H9 (cell line): ENCODE measurements at regions not wholly inside any gene's neighbourhood (a gene's known extent, or its start where the extent isn't known, plus 50 kb on each side); places are given as distances from the start of the nearest gene placed in this dataset.

Experiments
- DNase-seq: peaks from one replicate; pipeline ENCODE4 v3.0.0-alpha.2; 2017
- H2AFZ ChIP-seq: one replicate; pipeline ENCODE4 v1.6.1; 2013; ENCODE audit warnings: mild to moderate bottlenecking, low read length, control low read depth, moderate library complexity
- H2AK5ac ChIP-seq: 2 replicates; pipeline ENCODE4 v1.6.1; 2013; ENCODE audit warnings: low read length, control low read depth, mixed read lengths; ENCODE audit not compliant: insufficient read length
- H2BK120ac ChIP-seq: one replicate; pipeline ENCODE4 v1.6.1; 2013; ENCODE audit warnings: low read depth, mild to moderate bottlenecking, low read length, control low read depth, inconsistent platforms; ENCODE audit not compliant: poor library complexity, severe bottlenecking
- H2BK12ac ChIP-seq: 2 replicates; pipeline ENCODE4 v1.6.1; 2013; ENCODE audit warnings: low read length, control low read depth, mixed read lengths, low read depth; ENCODE audit not compliant: insufficient read length
- H2BK15ac ChIP-seq: 2 replicates; pipeline ENCODE4 v1.6.1; 2013; ENCODE audit warnings: low read depth, low read length, control low read depth
- H2BK20ac ChIP-seq: one replicate; pipeline ENCODE4 v1.6.1; 2013; ENCODE audit warnings: low read depth, mild to moderate bottlenecking, low read length, control low read depth, inconsistent platforms; ENCODE audit not compliant: poor library complexity, severe bottlenecking
- H2BK5ac ChIP-seq: 2 replicates; pipeline ENCODE4 v1.6.1; 2013; ENCODE audit warnings: low read length, control low read depth, mixed read lengths; ENCODE audit not compliant: insufficient read length
- H3K14ac ChIP-seq: 2 replicates; pipeline ENCODE4 v1.6.1; 2013; ENCODE audit warnings: low read length, control low read depth; ENCODE audit not compliant: insufficient read depth
- H3K18ac ChIP-seq: 2 replicates; pipeline ENCODE4 v1.6.1; 2013; ENCODE audit warnings: low read depth, mild to moderate bottlenecking, mixed read lengths, low read length, control low read depth; ENCODE audit not compliant: insufficient read length
- H3K23ac ChIP-seq: 2 replicates; pipeline ENCODE4 v1.6.1; 2013; ENCODE audit warnings: low read length, control low read depth, mixed read lengths, low read depth; ENCODE audit not compliant: insufficient read length
- H3K23me2 ChIP-seq: 2 replicates; pipeline ENCODE4 v1.6.1; 2013; ENCODE audit warnings: low read depth, mild to moderate bottlenecking, mixed read lengths, low read length, control low read depth; ENCODE audit not compliant: insufficient read length, poor library complexity, severe bottlenecking
- H3K27ac ChIP-seq: 2 replicates; pipeline ENCODE4 v1.5.1; 2013; ENCODE audit warnings: low read length, control low read depth, mixed read lengths, low read depth; ENCODE audit not compliant: insufficient read length
- H3K27me3 ChIP-seq: 2 replicates; pipeline ENCODE4 v1.6.1; 2013; ENCODE audit warnings: low read length, control low read depth, inconsistent platforms; ENCODE audit not compliant: insufficient read depth
- H3K4ac ChIP-seq: 2 replicates; pipeline ENCODE4 v1.6.1; 2013; ENCODE audit warnings: low read depth, mild to moderate bottlenecking, control low read depth, inconsistent platforms, low read length, moderate library complexity
- H3K4me1 ChIP-seq: 2 replicates; pipeline ENCODE4 v1.6.1; 2013; ENCODE audit warnings: low read length, control low read depth, inconsistent platforms; ENCODE audit not compliant: insufficient read depth
- H3K4me2 ChIP-seq: 2 replicates; pipeline ENCODE4 v1.6.1; 2013; ENCODE audit warnings: low read length, control low read depth, mixed read lengths; ENCODE audit not compliant: insufficient read length, insufficient read depth
- H3K56ac ChIP-seq: 2 replicates; pipeline ENCODE4 v1.6.1; 2013; ENCODE audit warnings: low read depth, mild to moderate bottlenecking, mixed read lengths, low read length, control low read depth; ENCODE audit not compliant: insufficient read length
- H3K79me1 ChIP-seq: 2 replicates; pipeline ENCODE4 v1.6.1; 2013; ENCODE audit warnings: low read depth, mild to moderate bottlenecking, moderate library complexity, low read length, control low read depth, inconsistent platforms; ENCODE audit not compliant: insufficient read depth, poor library complexity, severe bottlenecking
- H3K79me2 ChIP-seq: 2 replicates; pipeline ENCODE4 v1.6.1; 2013; ENCODE audit warnings: low read length, control low read depth, inconsistent platforms; ENCODE audit not compliant: insufficient read depth
- H3K9ac ChIP-seq: 2 replicates; pipeline ENCODE4 v1.6.1; 2013; ENCODE audit warnings: low read length, control low read depth, mixed read lengths; ENCODE audit not compliant: insufficient read length; ENCODE audit errors: extremely low read depth
- H3K9me3 ChIP-seq: one replicate; pipeline ENCODE4 v1.6.1; 2013; ENCODE audit warnings: low read depth, low read length, inconsistent platforms; ENCODE audit not compliant: control insufficient read depth
- H3T11ph ChIP-seq: one replicate; pipeline ENCODE4 v1.6.1; 2013; ENCODE audit warnings: mild to moderate bottlenecking, low read length, control low read depth, inconsistent platforms
- H4K20me1 ChIP-seq: one replicate; pipeline ENCODE4 v1.6.1; 2013; ENCODE audit not compliant: control insufficient read depth, insufficient read length, insufficient read depth
- H4K5ac ChIP-seq: 2 replicates; pipeline ENCODE4 v1.6.1; 2013; ENCODE audit warnings: low read depth, mild to moderate bottlenecking, mixed read lengths, low read length, control low read depth; ENCODE audit not compliant: insufficient read length
- H4K8ac ChIP-seq: replicated peaks from 2 replicates; pipeline ENCODE4 v1.6.1; 2013; ENCODE audit warnings: low read length, control low read depth, mixed read lengths, low read depth; ENCODE audit not compliant: insufficient read length
- H4K91ac ChIP-seq: 2 replicates; pipeline ENCODE4 v1.6.1; 2013; ENCODE audit warnings: low read depth, mild to moderate bottlenecking, moderate library complexity, mixed read lengths, low read length, control low read depth; ENCODE audit not compliant: insufficient read length
- H3K27ac Mint-ChIP-seq, 3 experiments: 2 replicates in 2 of 3; 3 replicates in 1 of 3; pipeline ENCODE4 v1.8.0; 2020 to 2021; ENCODE audit warnings: mixed read lengths in 3 of 3, mild to moderate bottlenecking in 1 of 3, moderate library complexity in 1 of 3
- H3K27me3 Mint-ChIP-seq: 2 replicates; pipeline ENCODE4 v1.8.0; 2021; ENCODE audit warnings: low read depth, mild to moderate bottlenecking, moderate library complexity, mixed read lengths
- H3K36me3 Mint-ChIP-seq, 3 experiments: 2 replicates in 2 of 3; 3 replicates in 1 of 3; pipeline ENCODE4 v1.8.0; 2020 to 2021; ENCODE audit warnings: low read depth in 3 of 3, mixed read lengths in 3 of 3; ENCODE audit not compliant: insufficient read depth in 1 of 3
- H3K4me1 Mint-ChIP-seq, 2 experiments: 2 replicates each; pipeline ENCODE4 v1.8.0; 2020; ENCODE audit warnings: mixed read lengths in 2 of 2
- H3K4me3 Mint-ChIP-seq, 2 experiments: 2 replicates in 1 of 2; 3 replicates in 1 of 2; pipeline ENCODE4 v1.8.0; 2020 to 2021; ENCODE audit warnings: mild to moderate bottlenecking in 2 of 2, mixed read lengths in 2 of 2, moderate library complexity in 1 of 2
- H3K9me3 Mint-ChIP-seq, 2 experiments: 2 replicates in 1 of 2; 3 replicates in 1 of 2; pipeline ENCODE4 v1.8.0; 2020; ENCODE audit warnings: mild to moderate bottlenecking in 2 of 2, mixed read lengths in 2 of 2, moderate library complexity in 1 of 2
- CTCF ChIP-seq: fragments of 200-600 bp; sonication (generic); conservative IDR thresholded peaks from 3 replicates; pipeline ENCODE4 v1.8.0; 2021; ENCODE audit warnings: antibody characterized with exemption, mild to moderate bottlenecking

GRCh38 chr2:163066085-163066484 is 227.5 kb upstream of the KCNH7 start:
- no peak for DNase-seq
- Histone ChIP-seq H3K27ac (no peak overlapping the region), H3K4me1 (no peaks in the 10 kb centered on the region), H4K8ac (no peak overlapping the region), H3K9ac (no peak overlapping the region), H3K56ac (no peak overlapping the region), H2BK12ac (no peak overlapping the region), H2BK15ac (no peak overlapping the region), H3T11ph (no peak overlapping the region), H2BK20ac (no peak overlapping the region), H3K14ac (no peak overlapping the region), H3K9me3 (no peaks in the 10 kb centered on the region), H3K79me1 (no peaks in the 10 kb centered on the region), H2BK5ac (no peak overlapping the region), H2AFZ (no peak overlapping the region), H2AK5ac (no peak overlapping the region), H4K91ac (no peak overlapping the region), H3K23me2 (no peaks in the 10 kb centered on the region), H4K5ac (no peak overlapping the region), H3K18ac (no peak overlapping the region), H3K4me2 (no peak overlapping the region), H4K20me1 (no peaks in the 10 kb centered on the region), H3K27me3 (no peaks in the 10 kb centered on the region), H3K4ac (no peak overlapping the region), H3K23ac (no peak overlapping the region), H2BK120ac (no peak overlapping the region), H3K79me2 (no peaks in the 10 kb centered on the region)
- peaks cover 0 to 2% of the 10 kb centered on the region in 2 experiments; a peak in 1 of 4 replicates for H3K4me1 Mint-ChIP-seq
- peaks cover 3 to 9% of the 10 kb centered on the region in 2 experiments; a peak in 3 of 5 replicates for H3K9me3 Mint-ChIP-seq
- H3K27ac Mint-ChIP-seq: no peak overlapping the region
- peaks cover 0 to 4% (median 0%) of the 10 kb centered on the region in 3 experiments; a peak in 4 of 7 replicates for H3K36me3 Mint-ChIP-seq
- TF ChIP-seq CTCF: no peak
- H3K27me3 Mint-ChIP-seq: no peaks in the 10 kb centered on the region
- no peak overlapping the region for H3K4me3 Mint-ChIP-seq
